ENCODE measurements at regions not wholly inside any gene's neighbourhood (a gene's known extent, or its start where the extent isn't known, plus 50 kb on each side); places are given as distances from the start of the nearest gene placed in this dataset.
"Not testable (repeated sequence)": the region's sequence is repeated elsewhere in the genome, so short reads cannot be mapped to it uniquely, and the experiment has no call there.

- DNase-seq = no peak
Observed at GRCh38 chr15:46894644-46895043, 822.7 kb upstream of the SEMA6D start.

- no peak for DNase-seq
Observed at GRCh38 chr15:46897266-46897665, 820.0 kb upstream of the SEMA6D start.

GRCh38 chr15:46901001-46901400, 816.3 kb upstream of the SEMA6D start:
- DNase-seq = no peak

GRCh38 chr15:46917721-46918252, 799.5 kb upstream of the SEMA6D start:
- DNase-seq = no peak

- no peak for DNase-seq
Observed at GRCh38 chr15:46918462-46919140, 798.7 kb upstream of the SEMA6D start.

GRCh38 chr15:46921891-46922290, 795.4 kb upstream of the SEMA6D start:
- no peak for DNase-seq

GRCh38 chr15:46930426-46930825, 786.9 kb upstream of the SEMA6D start:
- no peak for DNase-seq

GRCh38 chr15:46933332-46933731, 784.0 kb upstream of the SEMA6D start:
- no peak for DNase-seq

- DNase-seq = no peak
Observed at GRCh38 chr15:46934851-46935250, 782.5 kb upstream of the SEMA6D start.

- no peak for DNase-seq
Observed at GRCh38 chr15:46938169-46938568, 779.1 kb upstream of the SEMA6D start.

- no peak for DNase-seq
Observed at GRCh38 chr15:46941241-46941640, 776.1 kb upstream of the SEMA6D start.

- DNase-seq = no peak
Observed at GRCh38 chr15:46946953-46947352, 770.4 kb upstream of the SEMA6D start.

- no peak for DNase-seq
Observed at GRCh38 chr15:46955576-46955975, 761.7 kb upstream of the SEMA6D start.

GRCh38 chr15:46956456-46956855, 760.8 kb upstream of the SEMA6D start:
- DNase-seq = no peak

- DNase-seq = no peak
Observed at GRCh38 chr15:46956881-46957280, 760.4 kb upstream of the SEMA6D start.

GRCh38 chr15:46960581-46960980, 756.7 kb upstream of the SEMA6D start:
- DNase-seq = no peak

- no peak for DNase-seq
Observed at GRCh38 chr15:46961795-46962194, 755.5 kb upstream of the SEMA6D start.

- not testable (repeated sequence) for DNase-seq
Observed at GRCh38 chr15:46988055-46988454, 729.2 kb upstream of the SEMA6D start.

- no peak for DNase-seq
Observed at GRCh38 chr15:46996359-46996758, 720.9 kb upstream of the SEMA6D start.

GRCh38 chr15:46997501-46997900, 719.8 kb upstream of the SEMA6D start:
- DNase-seq = no peak

- no peak for DNase-seq
Observed at GRCh38 chr15:47003568-47003967, 713.7 kb upstream of the SEMA6D start.

- no peak for DNase-seq
Observed at GRCh38 chr15:47013446-47013845, 703.9 kb upstream of the SEMA6D start.

- no peak for DNase-seq
Observed at GRCh38 chr15:47027322-47027946, 689.9 kb upstream of the SEMA6D start.

All from GDM1 (cell line).